ENCODE measurements at regions not wholly inside any gene's neighbourhood (a gene's known extent, or its start where the extent isn't known, plus 50 kb on each side); places are given as distances from the start of the nearest gene placed in this dataset.

- intact Hi-C loops (cut with micrococcal nuclease) = no loop called here
Observed at GRCh38 chrX:13266641-13267345, 53.1 kb downstream of the ATXN3L start.

GRCh38 chrX:13265549-13266132, 54.2 kb downstream of the ATXN3L start:
- intact Hi-C loops (cut with micrococcal nuclease) = no loop called here

DNA sequence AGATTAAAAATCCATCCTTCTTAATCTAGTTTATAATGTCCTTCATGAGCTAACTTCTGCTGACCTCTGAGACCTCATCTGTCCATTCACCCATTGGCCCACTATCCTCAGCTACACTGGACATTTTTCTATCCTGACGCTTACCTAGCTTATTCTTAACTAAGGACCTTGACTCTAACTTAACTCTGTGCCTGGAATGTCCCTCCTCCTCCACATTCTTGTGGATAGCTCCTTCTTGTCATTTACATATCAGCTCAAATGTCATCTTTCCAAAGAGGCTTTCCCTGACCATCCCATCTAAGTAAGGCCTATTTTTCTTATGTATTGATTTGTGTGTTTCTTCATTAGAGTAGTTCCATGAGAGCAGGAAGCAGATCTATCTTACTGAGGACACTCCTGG, 54.7 kb downstream of the ATXN3L start:
- intact Hi-C loops (cut with micrococcal nuclease) = no loop called here

- intact Hi-C loops (cut with micrococcal nuclease) = no loop called here
Observed at GRCh38 chrX:13263560-13264251, 56.1 kb downstream of the ATXN3L start.

GRCh38 chrX:13261348-13261747, 58.5 kb downstream of the ATXN3L start:
- intact Hi-C loops (cut with micrococcal nuclease) = no loop called here

DNA sequence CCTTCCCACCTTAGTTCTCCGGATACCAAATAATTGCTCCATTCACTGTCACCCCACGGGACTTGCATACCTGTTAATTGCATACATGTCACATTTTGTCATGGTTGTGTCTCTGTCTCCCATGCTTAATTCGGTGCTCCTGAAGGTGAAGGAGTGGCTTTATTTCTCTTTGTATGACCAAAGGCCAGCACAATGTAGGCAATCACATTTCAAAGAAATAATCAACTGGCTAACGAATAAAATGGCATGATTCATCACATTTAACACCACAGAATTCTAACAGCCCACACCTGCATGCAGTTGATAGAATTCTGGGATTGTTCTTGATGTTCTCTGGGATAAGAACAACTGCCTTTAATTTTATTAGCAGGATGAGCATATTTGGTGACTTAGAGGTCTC, 59.3 kb downstream of the ATXN3L start:
- intact Hi-C loops (cut with micrococcal nuclease) = no loop called here

- intact Hi-C loops (cut with micrococcal nuclease) = loop anchor here (5.0 to 10.0 kb wide), 3 partner anchors 104 to 229 kb away; no protein-coding TSS in a partner anchor
Observed at GRCh38 chrX:13258725-13259124, 61.1 kb downstream of the ATXN3L start.

DNA sequence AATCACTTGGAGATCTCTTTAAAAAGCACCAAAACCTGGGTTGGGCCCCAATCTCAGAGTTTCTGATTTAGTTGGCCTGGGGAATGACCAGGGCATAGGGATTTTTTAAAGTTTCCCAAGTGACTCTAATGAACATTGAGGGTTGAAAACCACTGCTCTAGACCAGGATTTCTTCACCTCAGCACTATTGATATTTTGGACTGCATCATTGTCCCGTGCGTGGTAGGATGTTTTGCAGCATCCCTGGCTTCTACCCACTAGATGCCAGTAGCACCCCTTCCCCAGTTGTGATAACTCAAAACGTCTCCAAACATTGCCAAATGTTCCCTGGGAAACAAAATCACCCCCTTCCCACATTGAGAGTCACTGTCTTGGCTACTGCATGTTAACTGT, 61.8 kb downstream of the ATXN3L start:
- intact Hi-C loops (cut with micrococcal nuclease) = loop anchor here (5.0 to 10.0 kb wide), 3 partner anchors 103 to 229 kb away; no protein-coding TSS in a partner anchor

DNA sequence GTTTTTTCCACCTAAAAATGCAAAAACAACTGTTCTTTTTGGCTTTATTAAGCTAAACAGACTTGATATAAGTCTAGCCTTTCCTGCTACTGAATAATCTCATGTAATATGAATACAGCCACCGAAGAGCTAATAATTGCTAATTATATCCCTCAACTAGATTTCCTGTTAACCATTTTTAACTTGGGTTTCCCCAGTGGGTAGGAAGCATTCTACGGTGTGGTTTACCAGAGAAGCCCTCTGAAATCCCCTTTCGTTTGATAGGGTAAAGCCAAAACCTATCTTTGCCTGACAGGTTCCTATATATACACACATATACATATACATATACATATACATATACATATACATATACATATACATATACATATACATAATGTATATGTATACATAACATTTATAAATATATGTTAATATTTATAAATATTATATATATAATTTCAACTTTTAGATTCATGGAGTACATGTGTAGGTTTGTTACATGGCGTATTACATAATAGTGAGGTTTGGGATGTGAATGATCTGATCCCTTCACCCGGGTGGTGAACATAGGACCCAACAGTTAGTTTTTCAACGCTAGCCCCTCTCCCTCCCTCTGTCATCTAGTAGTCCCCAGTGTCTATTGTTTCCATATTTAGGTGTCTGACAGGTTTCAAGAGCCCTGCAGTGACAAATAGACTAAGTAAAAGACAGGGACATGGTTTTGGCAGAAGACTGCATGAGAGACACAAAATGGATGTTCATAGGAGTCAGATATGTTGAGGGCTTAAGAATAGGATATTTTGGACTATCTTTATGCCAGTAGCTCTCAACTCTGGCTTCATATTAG, 62.4 kb downstream of the ATXN3L start:
- intact Hi-C loops (cut with micrococcal nuclease) = loop anchor here (2.0 to 10.0 kb wide), 5 partner anchors 103 to 307 kb away; no protein-coding TSS in a partner anchor

DNA sequence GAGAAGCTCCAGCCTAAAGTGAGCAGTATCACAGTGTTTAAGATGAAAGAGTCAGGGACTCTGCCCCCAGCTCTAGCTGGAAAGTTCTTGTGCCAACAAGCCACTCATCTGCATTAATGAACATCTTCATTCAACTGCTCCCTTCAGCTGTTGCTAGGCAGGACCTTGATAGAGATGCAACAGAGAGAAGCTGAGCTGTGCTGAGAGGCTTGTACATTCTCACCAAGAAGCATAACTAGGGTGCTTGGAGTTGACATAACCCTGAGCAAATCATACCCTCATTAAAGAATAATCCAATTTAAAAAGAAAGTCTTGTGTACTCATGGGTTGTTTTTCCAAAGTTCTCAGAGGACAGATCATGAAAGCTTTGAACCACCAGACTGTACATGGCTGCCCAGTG, 63.2 kb downstream of the ATXN3L start:
- intact Hi-C loops (cut with micrococcal nuclease) = loop anchor here (2.0 to 10.0 kb wide), 5 partner anchors 102 to 306 kb away; no protein-coding TSS in a partner anchor

DNA sequence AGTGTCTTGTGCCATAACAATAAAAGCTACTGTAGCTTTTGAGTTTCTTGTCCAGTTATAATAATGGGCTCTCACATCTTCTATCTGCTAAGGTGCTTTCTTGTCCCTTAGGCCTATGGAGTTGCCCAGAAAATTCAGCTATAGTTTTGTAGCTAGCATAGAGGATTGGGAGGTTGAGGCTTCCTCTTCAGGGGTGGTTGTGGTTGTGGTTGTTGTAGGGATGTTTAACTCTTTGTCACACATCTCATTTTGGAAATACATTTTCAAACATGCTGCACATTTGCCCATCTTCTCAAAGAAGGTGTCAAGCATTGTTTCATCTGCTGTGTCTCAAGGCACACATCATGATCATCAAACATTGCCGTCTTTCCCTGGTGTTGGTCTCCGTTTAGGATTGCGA, 65.0 kb downstream of the ATXN3L start:
- intact Hi-C loops (cut with micrococcal nuclease) = loop anchor here (5.0 to 10.0 kb wide), 3 partner anchors 100 to 232 kb away; no protein-coding TSS in a partner anchor

- intact Hi-C loops (cut with micrococcal nuclease) = loop anchor here (10.0 kb wide), 1 partner anchor 99 kb away; no protein-coding TSS in a partner anchor
Observed at GRCh38 chrX:13254076-13254785, 65.6 kb downstream of the ATXN3L start.

GRCh38 chrX:13253223-13253622, 66.6 kb downstream of the ATXN3L start:
- intact Hi-C loops (cut with micrococcal nuclease) = loop anchor here (10.0 kb wide), 1 partner anchor 98 kb away; no protein-coding TSS in a partner anchor

DNA sequence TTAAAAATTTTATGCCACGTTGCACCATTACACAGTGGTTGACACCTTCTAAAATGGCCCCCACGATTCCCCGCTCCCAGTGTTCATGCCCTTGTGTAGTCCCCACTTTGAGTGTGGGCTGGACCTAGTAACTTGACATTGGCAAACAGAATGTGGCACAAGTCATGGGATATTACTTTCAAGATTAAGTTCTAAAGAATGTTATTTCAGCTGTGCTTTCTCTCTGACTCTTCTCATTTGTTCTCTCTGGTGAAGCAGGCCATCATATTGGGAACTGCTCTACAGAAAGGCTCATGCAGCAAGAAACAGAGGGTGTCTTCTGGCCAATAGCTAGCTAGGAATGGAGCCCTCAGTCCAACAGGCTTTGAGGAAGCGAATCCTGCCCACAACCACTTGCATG, 67.1 kb downstream of the ATXN3L start:
- intact Hi-C loops (cut with micrococcal nuclease) = loop anchor here (10.0 kb wide), 1 partner anchor 98 kb away; no protein-coding TSS in a partner anchor

DNA sequence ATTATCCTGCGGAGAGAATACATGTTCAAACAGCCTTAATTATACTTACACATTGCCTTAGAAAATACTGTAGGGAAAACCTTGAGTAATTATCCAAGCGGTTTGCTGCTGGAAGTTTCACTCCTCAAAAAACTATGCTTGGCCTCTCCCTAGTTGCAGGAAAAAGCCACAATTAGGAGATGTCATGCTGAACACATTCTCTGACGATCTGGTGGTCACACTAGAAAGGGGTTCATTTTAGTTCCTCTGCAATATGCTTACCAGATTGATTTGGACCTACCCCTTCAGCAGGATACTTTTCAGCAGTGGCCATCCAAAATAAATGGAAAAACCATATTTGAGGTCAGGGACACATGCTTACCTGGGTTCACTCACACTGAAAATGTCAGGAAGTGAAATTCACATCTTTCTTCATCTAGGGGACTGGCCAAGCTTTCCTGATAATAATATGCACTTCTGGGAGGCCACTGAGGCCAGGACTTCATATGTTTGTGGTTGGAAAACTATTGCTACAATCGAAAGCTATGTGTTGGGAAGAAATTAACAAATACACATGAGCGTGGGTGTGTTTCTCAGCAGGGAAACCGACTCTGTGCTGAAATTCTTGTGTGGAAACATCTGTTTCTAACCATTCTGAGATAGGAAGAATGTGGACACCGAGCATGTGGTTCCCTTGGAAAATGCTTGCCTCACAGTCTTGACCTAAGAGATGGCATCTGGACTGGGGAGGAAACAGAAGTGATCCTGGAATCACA, 68.8 kb downstream of the ATXN3L start:
- intact Hi-C loops (cut with micrococcal nuclease) = loop anchor here (10.0 kb wide), 1 partner anchor 96 kb away; no protein-coding TSS in a partner anchor

- intact Hi-C loops (cut with micrococcal nuclease) = no loop called here
Observed at GRCh38 chrX:13248867-13249486, 70.9 kb downstream of the ATXN3L start.

DNA sequence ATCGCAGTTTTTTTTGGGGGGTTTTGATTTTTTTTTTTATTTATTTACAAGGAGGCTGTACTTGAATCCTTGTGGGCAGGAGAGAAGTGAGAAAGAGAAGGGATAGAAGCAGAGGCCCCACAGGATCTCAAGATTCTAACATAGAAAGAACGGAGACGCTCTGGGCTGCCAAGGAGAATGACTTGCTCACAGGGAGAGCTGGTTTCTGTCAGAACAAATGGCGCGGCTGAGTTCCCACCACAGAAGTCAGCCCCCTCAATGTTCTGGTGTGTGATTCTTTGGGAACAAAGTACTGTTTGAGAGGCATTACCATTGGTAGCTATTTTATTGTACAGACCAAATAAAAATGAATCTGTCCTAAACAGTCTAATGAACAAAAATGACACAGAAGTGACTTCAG, 80.6 kb downstream of the ATXN3L start:
- intact Hi-C loops (cut with micrococcal nuclease) = no loop called here

DNA sequence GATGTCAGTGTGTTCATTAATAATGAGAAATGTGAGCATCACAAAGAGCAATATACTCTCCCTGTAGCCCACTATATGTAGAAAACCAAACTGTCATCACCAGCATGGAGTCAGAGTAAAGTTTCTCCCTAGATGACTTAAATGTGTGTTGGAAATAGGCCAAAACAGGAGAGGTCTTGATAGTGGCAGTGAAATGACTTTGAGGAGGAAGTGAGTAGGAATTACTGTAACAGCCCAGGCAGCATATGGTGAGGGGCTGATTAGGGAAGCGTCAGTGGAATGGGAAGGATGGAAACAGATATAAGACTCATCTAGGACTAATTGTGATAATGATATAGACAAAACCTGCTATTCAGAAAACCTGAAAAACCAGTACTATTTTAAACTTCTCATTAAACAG, 83.9 kb downstream of the ATXN3L start:
- intact Hi-C loops (cut with micrococcal nuclease) = no loop called here

- intact Hi-C loops (cut with micrococcal nuclease) = no loop called here
Observed at GRCh38 chrX:13232484-13232883, 87.4 kb downstream of the ATXN3L start.
